Activated CD4-positive, alpha-beta T cell treated with anti-CD3 and anti-CD28 coated beads for 24 hours (primary cell): ENCODE measurements at regions not wholly inside any gene's neighbourhood (a gene's known extent, or its start where the extent isn't known, plus 50 kb on each side); places are given as distances from the start of the nearest gene placed in this dataset.

Source experiments
- DNase-seq, 2 donors: peaks; one replicate each; pipeline ENCODE4 v3.0.0-alpha.2; 2020; ENCODE audit warnings: low read depth in 2 of 2

DNA sequence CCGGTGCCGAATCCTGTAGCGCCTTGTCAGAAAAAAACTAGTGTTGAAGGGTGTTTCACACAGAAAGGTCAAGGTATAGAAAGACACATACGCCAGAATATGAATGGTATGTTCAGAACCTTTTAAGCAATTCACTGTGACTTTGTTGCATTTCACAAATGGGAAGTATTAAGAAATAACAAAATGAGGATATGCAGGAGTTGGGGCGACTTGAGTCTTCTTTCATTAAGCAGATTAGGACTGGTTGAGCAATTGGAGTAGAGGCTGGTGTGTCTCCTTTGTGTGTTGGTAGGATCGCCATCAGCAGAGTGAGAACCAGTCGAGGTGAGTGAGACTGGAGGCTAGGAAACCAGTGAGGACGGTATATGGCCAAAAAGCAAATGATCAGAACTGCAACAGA is 1454.5 kb upstream of the TENM3 start:
- DNase-seq = no peak

DNA sequence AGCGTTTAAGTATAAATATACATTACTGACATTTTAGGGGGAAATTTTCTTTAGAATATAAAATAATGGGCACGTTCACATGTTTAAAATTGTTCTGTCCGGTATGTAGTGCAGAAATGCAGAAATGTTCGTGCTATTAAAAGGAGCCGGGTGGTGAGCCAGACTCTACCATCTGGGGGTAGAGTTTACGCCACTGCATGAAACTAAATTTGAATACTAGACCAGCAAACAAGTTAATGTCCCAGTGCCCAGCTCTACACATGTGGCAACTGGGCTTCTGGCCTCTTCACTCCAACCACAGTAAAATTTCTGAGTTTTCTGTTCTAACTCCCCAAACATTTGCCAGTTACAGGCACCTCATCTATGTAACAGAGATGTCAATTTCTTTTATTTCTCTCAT is 1453.3 kb upstream of the TENM3 start:
- no peak for DNase-seq

DNA sequence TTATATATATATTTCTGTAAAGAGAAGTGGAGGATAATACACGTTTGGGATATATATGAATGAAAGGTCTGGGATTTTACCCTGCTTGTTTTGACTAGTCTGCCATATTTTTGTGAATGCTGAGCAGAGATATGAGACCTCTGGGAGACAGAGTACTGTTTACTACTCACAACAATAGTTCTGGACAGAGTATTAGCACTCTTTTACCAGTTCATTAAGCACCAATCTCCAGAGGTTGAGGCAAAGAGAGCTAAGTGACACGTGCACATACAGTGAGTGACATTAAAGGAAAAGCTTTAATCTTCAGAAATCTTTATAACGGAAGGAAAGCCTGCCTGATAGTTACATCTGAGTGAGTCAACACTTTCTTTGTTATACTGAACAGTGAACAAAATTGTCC is 1452.7 kb upstream of the TENM3 start:
- no peak for DNase-seq

DNA sequence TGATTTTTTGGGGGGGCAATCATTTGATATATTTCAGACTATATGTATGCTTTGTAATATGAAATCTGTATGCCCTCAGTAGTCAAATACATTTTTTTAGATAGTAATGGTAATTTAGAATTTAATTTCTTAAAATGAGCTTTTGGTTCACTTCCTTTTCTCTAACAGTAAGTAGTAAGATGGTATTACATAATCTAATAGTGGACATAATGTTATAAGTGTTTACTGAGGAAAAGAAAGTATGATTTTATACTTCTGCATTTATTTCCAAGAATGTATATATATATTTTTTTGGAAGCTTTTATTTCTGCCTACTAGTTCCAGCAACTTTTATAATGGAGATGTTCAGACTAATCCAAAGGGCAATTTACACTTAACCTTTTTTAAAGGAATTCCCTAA is 1450.7 kb upstream of the TENM3 start:
- no peak for DNase-seq

DNA sequence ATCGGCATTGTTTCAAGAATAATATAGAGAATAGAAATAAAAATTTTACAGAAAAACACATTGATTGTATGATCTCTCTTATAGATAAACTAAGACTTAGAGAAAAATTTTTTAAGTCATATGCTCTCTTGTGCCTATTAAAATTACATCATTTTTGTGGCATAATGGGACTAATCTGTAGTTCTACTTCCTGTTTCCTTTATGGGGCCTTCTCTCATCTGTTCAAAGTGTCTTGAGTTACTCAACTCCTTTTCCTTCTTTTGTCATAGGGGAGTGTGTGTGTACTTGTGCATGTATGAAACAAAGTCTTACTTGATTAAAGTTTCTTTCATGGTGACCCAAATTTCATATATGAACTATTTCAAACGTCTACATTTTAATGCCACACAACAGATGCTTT is 1448.9 kb upstream of the TENM3 start:
- no peak for DNase-seq

DNA sequence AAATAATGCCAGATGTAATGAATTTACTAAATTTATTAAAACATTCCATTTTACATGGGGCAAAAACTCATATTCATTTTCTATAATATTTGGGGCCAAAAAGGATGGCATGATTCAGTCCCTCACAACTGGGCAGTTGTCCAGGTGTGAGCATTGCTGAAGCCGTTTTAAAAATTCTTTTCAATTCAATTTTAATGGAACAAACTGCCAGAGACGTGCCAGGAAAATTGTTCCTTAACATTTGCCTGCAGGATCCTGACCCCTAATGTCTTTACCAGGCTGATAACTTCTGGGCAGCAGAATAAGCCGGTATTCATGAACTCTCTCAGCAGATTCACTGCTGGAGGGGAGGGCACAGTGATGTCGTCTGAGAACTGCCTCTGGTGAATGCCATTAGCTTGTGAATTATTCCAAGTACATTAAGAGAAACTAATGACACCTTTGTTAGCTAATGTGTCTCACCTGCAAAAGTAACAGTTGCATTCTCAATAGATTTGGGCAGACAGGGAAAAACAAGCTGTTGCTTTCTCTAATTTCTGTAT is 1445.1 kb upstream of the TENM3 start:
- DNase-seq = no peak

DNA sequence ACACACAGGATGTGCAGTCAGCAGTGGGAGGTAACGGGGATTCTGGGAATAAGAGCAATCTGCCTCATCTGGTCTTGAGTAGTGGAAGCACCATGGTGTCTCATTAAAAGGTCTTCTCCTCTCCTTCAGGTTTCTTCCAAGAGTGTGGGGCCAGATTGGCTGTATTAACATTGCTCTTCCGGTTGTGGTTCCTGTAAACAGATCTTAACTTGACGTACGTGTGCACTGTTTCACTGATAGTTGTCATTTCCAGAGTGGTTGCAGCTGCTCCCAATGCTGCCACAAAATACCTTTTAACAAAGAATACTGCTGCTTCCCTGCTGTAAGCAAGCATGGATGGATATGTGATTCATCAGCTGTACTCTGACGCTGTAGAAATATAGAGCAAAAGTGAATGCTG is 1443.4 kb upstream of the TENM3 start:
- DNase-seq = no peak

DNA sequence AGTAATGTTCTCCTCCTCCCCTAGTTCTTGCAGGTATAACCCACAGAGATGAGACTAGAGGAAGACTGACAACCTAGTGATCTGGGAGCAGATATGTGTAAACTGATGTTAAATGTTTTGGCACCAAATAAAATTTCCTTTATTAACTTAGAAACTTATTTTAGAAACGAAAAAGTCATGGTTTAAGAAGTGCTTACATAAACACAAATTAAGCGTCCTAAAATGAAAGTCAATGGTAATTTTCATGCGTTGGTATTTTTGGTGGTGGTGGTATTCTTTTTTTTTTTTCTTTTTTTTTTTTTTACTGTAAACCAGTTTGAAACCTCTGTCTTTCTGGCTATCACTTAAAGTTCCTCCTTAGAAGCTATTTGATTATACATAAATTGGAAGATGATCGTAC is 1438.1 kb upstream of the TENM3 start:
- DNase-seq = no peak

DNA sequence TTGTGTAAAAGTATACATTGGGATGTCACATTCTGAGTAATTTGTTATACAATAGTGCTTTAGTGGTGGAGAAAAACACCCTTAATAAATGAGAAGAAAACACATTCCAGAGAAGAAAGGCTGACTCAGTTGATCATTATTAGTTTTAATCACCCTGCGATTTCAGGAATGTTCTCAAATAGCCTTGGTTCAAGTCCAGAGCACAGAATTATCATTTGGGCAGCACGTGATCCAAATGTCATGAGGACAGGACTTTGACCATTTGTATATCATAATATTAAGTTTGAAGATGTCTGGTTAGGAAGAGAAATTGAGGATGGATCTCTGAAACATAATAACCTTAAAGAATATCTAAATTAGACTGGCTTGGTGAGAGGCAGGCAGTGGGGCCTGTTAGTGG is 1434.3 kb upstream of the TENM3 start:
- no peak for DNase-seq

DNA sequence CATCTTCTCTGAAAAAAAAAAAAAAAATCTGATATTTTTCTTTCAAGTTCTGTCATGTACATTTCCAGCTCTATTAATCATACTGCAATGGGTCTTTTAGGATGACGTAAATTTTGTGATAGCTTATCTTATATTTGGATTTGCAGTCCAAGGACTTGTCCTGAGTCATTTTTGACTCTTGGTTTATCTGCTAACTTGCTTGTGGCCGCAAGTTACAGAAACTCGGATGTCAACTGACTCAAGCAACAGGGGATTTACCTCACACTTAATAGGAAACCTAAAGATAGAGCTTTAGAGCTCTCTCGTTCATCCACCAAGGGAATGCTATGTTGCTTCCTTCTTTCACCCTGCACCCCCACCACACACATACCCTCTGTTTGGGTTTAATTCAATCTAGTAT is 1433.8 kb upstream of the TENM3 start:
- no peak for DNase-seq

DNA sequence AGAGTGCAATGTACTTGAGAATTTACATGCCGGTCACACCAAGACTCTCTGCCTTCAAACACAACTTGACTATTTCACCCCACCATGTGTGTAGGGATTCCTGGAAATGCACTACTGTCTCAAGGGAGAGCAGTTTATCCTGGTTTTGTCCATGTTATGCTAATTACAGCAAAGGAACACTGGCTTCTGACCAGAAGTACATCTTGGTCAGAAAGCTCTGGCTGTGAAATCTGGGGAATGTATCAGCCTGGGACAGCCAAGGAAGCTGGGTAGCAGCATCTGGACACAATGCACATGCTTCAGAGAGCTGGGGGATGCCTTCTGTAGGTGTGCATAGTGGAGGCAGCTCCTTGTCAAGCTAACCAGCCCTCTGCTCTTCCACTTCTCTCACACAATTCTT is 1432.6 kb upstream of the TENM3 start:
- no peak for DNase-seq

DNA sequence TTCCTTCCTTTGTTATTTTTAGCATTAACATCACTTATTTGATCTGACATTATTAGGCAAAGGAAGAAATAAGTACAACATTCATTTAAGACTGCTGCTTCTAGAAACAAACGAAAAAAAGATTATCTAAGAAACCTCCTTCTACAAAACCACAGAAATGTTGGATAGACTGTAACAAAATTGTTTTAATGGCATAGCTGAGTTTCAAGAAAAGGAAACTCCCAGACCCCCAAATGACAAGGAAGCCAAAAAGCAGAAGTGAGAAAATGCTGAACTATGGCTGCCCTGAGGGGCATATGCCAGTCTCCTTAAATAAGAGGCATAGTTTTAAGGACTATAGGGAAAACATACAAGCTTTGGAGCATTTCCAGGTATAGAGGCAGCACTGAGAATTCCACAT is 1431.6 kb upstream of the TENM3 start:
- no peak for DNase-seq

DNA sequence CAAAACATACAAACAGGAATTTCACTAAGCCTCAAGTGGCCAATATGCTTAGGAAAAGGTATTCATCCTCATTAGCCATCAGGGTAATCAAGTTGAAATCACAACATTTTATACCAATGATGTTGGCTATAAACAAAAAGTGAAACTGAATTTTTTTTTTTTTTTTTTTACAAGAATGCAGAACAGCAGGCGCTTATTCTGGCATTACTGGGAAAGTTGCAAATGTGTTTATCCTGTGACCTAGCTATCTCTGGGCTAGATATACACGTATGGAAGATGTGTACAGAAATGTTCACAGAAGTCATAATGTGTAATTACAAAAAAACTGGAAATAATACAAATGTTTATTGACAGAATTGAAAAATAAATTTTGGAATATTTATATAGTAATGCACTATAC is 1430.4 kb upstream of the TENM3 start:
- DNase-seq = no peak

DNA sequence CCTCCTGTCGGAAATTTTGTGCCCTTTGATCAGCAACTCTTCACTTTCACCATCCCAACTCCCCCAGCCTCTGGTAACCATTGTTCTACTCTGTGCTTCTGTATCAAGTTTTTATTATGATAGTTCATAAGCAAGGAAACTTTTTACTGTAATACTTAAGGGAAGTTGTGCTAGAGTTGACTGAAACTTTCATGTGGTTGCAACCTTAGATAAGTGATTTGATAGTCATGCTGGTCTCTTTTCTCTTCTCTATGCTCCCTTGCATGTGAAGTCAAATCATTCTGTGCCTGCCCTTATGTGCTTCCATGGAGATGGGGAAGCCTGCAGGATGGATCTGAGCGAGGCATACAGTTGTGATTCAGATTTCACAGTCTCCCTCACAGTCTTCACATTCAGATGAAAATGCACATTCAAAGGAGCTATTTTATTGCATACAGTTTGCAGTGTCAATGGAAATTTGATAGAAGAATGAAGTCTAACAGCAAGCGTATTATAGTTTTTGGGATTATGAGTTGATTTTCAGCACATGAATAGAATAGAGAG is 1428.3 kb upstream of the TENM3 start:
- DNase-seq = no peak

DNA sequence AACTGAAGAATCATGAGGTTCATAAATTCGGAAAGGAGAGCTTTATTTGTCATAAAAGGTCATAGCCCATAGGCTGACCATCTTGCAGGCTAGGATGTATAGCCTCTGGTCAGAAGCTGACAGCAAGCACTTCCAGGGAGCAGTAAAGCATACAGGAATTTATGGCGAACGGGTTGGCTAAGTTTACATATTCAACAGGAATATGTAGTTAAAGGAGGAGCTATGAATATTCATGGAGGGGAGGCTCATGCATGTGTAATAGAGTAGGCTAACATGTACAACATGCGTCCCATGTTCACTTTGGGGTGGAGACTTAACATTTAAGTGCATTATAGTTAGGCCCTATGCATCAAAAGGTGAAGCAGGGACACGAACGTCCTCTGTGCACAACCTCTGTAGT is 1425.7 kb upstream of the TENM3 start:
- no peak for DNase-seq

DNA sequence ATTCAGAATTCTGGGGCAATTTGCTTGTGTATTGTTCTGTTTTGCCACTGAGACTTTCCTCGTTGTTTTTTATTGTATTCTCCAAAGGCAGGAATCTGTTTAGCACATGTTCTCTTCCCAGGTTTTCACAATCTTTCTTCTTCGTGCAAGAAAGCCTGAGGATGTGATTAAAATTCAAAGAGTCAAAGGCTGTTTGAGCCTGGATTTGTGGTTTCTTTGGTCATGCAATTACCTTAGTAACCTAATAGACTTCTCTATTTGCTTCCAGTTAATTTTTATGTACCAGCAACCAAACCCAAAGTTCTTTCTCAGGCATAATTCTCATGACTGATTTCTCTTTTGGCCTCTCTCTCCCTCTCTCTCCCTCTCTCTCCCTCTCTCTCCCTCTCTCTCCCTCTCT is 1420.1 kb upstream of the TENM3 start:
- DNase-seq = no peak

DNA sequence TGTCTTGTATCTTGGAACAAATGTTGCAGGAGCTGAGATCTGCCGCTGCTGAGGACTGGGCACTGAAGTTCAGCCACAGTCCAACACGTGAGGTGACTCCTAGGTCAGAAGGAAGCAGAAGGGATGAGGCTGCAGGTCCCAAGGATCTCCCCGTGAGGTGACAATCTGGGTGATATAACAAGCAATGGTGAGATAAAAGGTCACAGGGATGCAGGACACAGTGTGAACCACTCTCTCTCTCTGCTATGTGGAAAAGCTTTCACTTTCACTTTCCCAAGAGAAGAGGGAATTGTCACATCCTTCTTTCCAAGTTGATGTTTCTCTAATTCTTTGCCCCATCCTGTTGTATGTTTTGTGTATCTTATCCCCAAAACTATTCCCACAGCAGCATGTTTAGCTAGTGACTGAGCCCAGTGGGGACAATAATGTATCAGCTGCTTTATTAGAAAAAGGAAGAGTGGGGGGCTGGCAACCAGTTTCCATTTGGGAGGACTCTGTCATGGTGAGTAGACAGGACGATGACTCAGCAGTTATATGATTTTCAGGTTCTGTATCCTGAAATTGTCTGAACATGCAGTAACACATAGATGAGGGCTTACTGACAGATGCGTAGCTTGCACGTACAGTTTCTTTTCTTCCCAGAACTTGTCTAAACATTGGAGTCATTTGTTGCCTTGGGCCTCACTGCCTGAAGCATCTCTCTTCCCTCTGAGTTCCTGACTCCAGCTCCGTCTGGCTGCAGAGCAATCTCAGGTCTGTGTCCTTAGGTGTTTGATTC is 1415.8 kb upstream of the TENM3 start:
- no peak for DNase-seq

DNA sequence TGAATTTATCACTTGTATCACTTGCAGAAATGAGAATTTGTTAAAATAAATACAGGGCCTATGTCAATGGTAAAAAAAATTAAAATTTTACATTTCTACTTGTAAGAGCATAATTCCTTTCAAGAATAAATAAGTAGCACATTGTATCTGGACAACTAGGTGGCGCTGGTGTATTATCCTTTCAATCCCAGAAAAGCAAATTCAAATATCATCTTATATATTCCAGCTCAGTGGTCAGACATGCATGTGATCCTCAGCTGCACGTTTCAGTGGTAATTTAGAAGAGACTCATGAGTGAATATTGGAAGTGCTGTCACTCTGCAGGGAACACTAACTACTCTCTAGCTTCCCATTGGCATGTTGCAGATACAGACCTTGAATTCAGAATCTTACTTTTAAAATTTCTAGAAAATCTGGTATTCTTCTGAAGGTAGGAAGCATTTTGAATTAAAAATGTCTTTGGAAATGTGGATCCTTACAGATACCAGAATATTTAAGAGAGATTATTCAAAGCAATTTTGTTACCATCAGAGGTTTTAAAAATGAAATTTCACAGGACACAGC is 1414.7 kb upstream of the TENM3 start:
- DNase-seq = no peak

DNA sequence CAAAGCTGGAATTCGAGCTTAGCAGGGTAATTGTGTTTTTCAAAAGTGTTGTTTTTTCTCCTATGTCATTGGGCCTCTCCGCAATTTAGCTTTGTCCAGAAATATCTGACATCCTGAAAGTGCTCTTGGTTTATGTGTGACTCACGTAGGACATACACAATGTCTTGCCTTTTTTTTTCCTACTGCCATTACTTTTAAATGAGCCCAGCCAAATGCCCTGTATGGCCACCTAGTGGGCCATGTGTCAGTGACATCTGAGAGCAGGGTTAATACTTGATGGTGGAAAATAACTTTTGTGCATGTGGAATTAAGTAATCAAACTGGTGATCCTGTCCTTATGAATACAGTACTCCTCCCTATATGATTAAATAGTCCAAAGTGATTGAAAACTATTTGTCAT is 1411.1 kb upstream of the TENM3 start:
- DNase-seq = no peak

DNA sequence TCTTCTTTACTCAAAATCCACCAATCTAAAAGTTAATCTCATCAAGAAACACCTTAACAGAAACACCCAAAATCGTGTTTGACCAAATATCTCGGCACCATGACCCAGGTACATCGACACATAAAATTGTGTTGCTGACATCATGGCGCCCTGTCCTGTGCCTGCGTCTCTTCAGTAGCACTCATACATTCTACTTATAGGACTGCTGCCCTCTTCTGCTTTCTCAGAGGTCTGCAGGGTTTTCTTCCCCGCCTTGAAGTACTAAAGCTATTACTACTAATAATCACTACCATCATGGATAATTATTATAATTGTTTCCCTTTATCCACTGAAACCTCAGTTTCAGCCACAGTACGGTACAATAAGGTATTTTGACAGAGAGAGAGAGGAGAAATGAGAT is 1403.1 kb upstream of the TENM3 start:
- DNase-seq = no peak

DNA sequence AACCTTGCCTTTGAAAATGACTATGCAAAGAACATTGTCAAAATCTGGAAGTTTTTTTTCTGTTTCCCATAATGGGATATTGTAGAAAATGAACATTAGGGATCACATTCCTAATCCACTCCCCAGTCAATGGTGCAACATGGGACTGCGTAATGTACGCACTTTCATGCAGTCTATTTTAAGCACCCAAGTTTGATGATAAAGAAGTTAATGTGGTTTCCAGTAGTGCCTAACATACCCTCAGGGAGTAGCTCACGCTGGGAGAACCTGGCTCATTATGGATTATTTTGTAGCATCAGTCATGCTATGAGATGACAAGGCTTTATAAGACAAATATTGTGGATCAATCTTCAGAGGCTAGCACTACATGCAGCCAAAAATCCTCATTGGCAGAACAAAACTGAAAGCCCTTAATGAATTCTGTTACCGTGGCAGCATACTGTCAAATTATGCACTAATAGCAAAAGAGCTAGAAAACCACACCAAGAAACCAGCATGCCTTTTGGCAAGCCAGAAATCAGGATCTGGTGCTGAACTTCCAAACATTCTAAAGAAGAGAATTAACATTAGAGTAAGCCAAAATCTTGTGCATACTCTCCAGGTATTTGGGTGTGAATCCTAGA is 1392.8 kb upstream of the TENM3 start:
- DNase-seq = no peak

DNA sequence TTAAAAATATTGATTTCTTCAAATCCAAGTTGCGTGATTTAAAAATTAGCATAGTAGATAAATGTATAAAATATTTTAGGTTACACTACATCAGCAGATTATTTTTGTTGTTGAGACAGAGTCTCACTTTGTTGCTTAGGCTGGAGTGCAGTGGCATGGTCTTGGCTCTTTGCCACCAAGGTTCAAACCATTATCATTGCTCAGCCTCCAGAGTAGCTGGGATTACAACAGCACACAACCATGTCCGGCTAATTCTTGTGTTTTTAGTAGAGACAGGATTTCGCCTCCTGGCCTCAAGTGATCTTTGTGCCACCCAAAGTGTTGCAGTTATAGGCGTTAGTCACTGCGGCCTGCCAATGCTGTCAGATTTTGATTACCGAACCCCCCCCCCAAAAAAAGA is 1390.5 kb upstream of the TENM3 start:
- DNase-seq = no peak

DNA sequence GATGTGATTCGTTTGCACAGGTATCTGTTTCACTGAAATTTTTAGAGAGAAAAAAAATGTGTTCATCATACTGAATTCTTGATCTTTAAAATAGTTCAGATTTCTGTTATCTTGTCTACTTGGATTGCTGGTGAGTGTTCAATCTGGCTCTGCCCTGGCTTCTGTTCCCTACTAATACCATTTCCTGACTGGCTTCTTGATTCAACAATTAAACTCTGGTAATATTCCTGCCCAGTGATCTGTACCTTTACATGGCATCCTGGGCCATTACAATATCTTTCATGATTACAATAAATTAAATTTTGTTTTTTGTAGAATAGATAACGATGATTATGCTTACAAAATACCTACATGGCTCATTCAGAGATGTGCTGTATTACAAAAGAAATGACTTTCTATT is 1388.0 kb upstream of the TENM3 start:
- DNase-seq = no peak
